Suprapubic skin (tissue), 4 donors: ENCODE measurements at regions not wholly inside any gene's neighbourhood (a gene's known extent, or its start where the extent isn't known, plus 50 kb on each side); places are given as distances from the start of the nearest gene placed in this dataset.

ENCODE experiments used
- DNase-seq, 2 donors: peaks; one replicate each; pipeline ENCODE4 v3.0.0-alpha.2; 2019; ENCODE audit warnings: low spot score in 2 of 2
- H3K27ac ChIP-seq: fragments of 200-600 bp; sonication (generic); one replicate; pipeline ENCODE4 v1.5.1; 2019
- H3K27me3 ChIP-seq: fragments of 200-600 bp; sonication (generic); one replicate; pipeline ENCODE4 v1.5.1; 2019
- H3K36me3 ChIP-seq: fragments of 200-600 bp; sonication (generic); one replicate; pipeline ENCODE4 v1.5.1; 2019
- H3K4me1 ChIP-seq: fragments of 200-600 bp; sonication (generic); one replicate; pipeline ENCODE4 v1.5.1; 2019
- H3K4me3 ChIP-seq: fragments of 200-600 bp; sonication (generic); one replicate; pipeline ENCODE4 v1.5.1; 2019; ENCODE audit warnings: mild to moderate bottlenecking
- H3K9me3 ChIP-seq: fragments of 200-600 bp; sonication (generic); one replicate; pipeline ENCODE4 v1.5.1; 2019
- CTCF ChIP-seq, 2 donors: fragments of 200-600 bp in 1 of 2; fragments of 450-650 bp in 1 of 2; sonication (generic) in 1 of 2; IDR thresholded peaks; one replicate each; pipeline ENCODE4 v1.5.1; 2016 to 2019; ENCODE audit warnings: antibody characterized with exemption in 2 of 2, mild to moderate bottlenecking in 1 of 2, moderate library complexity in 1 of 2
- EP300 ChIP-seq: sonication (generic); formaldehyde crosslinking; IDR thresholded peaks from one replicate; pipeline ENCODE4 v1.6.1; 2017; ENCODE audit warnings: antibody characterized with exemption
- POLR2A ChIP-seq, 2 donors: fragments of 450-650 bp; IDR thresholded peaks; one replicate each; pipeline ENCODE4 v1.6.1; 2017; ENCODE audit warnings: antibody characterized with exemption in 2 of 2, mild to moderate bottlenecking in 2 of 2, moderate library complexity in 2 of 2
- POLR2AphosphoS5 ChIP-seq, 3 donors: sonication (generic); formaldehyde crosslinking; IDR thresholded peaks; one replicate each; pipeline ENCODE4 v1.6.1; 2017; ENCODE audit warnings: antibody characterized with exemption in 3 of 3
- WGBS: methylation state at CpG from one replicate; pipeline ENCODE4 v1.1.5; 2018; 5-methylcytosine and 5-hydroxymethylcytosine counted together

DNA sequence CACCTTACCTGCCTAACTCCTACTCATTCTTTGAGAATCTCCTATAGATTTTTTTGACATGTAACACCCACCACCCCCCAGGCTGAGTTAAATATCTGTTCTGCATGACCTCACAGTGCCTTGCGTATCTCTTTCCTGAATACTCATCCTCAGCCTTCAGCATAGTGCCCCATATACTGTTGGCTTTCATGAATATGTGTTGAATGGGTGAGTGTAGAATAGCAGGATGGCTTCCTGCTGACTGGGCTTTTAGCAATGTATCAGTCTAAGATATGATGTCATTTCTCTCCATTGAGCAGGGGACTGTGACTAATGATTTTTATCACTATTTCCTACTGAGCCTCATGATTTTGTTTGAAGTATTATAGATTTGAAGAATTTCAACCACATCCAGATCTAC is 361.6 kb upstream of the MARCKS start:
- WGBS, result 97% methylated on average over 1 of the region's 1 CpG
- Histone ChIP-seq H3K27me3 (no peaks in the 10 kb centered on the region), H3K4me3 (no peak overlapping the region), H3K9me3 (no peaks in the 10 kb centered on the region), H3K27ac (no peak overlapping the region), H3K36me3 (no peaks in the 10 kb centered on the region), H3K4me1 (no peaks in the 10 kb centered on the region)
- DNase-seq, result no peak
- TF ChIP-seq CTCF (IDR thresholded peaks at IDR 0.05), result no peak
- TF ChIP-seq POLR2A (IDR thresholded peaks at IDR 0.05), result no peak
- TF ChIP-seq EP300, result no peak
- TF ChIP-seq POLR2AphosphoS5 (IDR thresholded peaks at IDR 0.05), result no peak

DNA sequence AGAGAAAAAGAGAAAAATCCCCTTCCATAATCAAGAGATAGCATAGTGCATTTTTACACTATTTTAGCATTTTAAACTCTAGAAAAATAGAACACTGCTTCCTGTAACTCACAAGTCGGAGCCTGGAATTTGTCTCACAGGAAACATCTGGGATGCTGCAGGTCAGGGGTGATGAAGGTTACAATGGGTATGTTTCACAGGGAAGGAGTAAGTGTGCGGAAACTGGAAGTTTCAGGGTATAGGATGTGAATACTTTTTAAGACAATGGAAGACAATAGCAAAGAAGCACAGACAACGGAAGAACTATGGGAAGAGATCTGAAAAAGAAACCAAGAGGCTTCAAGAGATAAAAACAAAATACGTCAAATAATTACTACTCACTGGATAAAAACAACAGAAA is 361.0 kb upstream of the MARCKS start:
- H3K4me3 ChIP-seq, result no peak overlapping the region
- WGBS, result 80% methylated on average over 4 of the region's 4 CpGs
- no peak overlapping the region for H3K27ac ChIP-seq
- no peaks in the 10 kb centered on the region for H3K27me3 ChIP-seq
- no peak for TF ChIP-seq CTCF (IDR thresholded peaks at IDR 0.05)
- no peak for DNase-seq
- no peaks in the 10 kb centered on the region for H3K9me3 ChIP-seq
- H3K4me1 ChIP-seq, result no peaks in the 10 kb centered on the region
- H3K36me3 ChIP-seq, result no peaks in the 10 kb centered on the region

DNA sequence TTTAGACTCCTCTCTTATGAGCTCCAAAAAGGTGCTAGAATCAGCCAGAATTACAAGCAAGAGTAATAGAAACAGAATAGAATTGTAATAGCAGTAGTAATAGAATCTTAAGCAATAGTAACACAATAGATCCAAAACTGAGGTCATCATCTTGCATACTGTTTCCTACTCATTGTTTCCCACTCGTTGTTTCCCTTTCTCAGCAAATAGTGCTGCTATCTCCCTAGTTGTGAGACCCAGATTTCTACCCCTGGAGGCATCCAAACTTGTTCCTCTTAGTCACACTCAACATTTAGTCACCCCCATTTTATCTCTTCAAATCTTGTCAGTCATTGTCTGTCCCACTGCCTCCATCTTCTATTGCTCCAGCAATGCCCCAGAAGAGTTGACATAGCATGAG is 356.9 kb upstream of the MARCKS start:
- Histone ChIP-seq H3K9me3 (no peaks in the 10 kb centered on the region), H3K36me3 (no peaks in the 10 kb centered on the region), H3K27me3 (no peaks in the 10 kb centered on the region), H3K27ac (no peak overlapping the region), H3K4me3 (no peak overlapping the region), H3K4me1 (no peaks in the 10 kb centered on the region)
- WGBS, result 40% methylated on average over 1 of the region's 1 CpG
- TF ChIP-seq EP300 (no peak), CTCF (IDR thresholded peaks at IDR 0.05) (no peak), POLR2AphosphoS5 (IDR thresholded peaks at IDR 0.05) (no peak), POLR2A (IDR thresholded peaks at IDR 0.05) (no peak)
- DNase-seq, result no peak

- Histone ChIP-seq H3K27ac (no peak overlapping the region), H3K36me3 (no peaks in the 10 kb centered on the region), H3K4me1 (no peaks in the 10 kb centered on the region), H3K27me3 (no peaks in the 10 kb centered on the region), H3K4me3 (no peak overlapping the region), H3K9me3 (no peaks in the 10 kb centered on the region)
- TF ChIP-seq POLR2A (IDR thresholded peaks at IDR 0.05), result no peak
- no peak for TF ChIP-seq EP300
- TF ChIP-seq POLR2AphosphoS5 (IDR thresholded peaks at IDR 0.05), result no peak
- no peak for TF ChIP-seq CTCF (IDR thresholded peaks at IDR 0.05)
- DNase-seq, result no peak
- WGBS, result 100% methylated on average over 2 of the region's 2 CpGs
These were observed 352.0 kb upstream of the MARCKS start for GRCh38 chr6:113505084-113505699.

DNA sequence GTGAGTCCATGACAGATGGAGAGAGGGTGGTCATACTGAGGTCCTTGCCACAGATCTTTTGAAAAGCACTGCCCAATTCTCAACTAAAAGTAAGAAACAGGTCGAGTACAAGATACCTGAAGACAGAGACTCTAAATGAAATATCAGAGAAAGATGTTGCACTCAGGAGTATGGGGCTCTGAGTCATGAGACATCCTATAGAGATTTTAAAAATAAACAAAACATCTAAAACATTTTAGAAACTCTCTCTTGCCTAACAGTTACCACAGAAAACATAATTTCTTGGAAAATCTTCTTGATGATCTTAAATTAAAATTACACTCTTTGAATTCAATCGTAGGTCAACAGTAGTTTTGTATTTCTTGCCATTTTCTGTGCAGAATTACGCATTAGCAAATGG is 348.9 kb upstream of the MARCKS start:
- 94% methylated on average over 3 of the region's 3 CpGs for WGBS
- no peaks in the 10 kb centered on the region for H3K27me3 ChIP-seq
- H3K27ac ChIP-seq, result no peak overlapping the region
- H3K9me3 ChIP-seq, result no peaks in the 10 kb centered on the region
- H3K36me3 ChIP-seq, result no peaks in the 10 kb centered on the region
- H3K4me1 ChIP-seq, result no peaks in the 10 kb centered on the region
- TF ChIP-seq POLR2AphosphoS5 (IDR thresholded peaks at IDR 0.05), result no peak
- no peak for TF ChIP-seq EP300
- no peak for TF ChIP-seq CTCF (IDR thresholded peaks at IDR 0.05)
- TF ChIP-seq POLR2A (IDR thresholded peaks at IDR 0.05), result no peak
- no peak for DNase-seq
- H3K4me3 ChIP-seq, result no peak overlapping the region
